Stimulated activated effector memory CD8-positive, alpha-beta T cell treated with anti-CD3 and anti-CD28 coated beads, Interleukin-12 subunit alpha, Interleukin-12 subunit beta, amount 100 ng/mL, for 72 hours (primary cell): ENCODE measurements at regions not wholly inside any gene's neighbourhood (a gene's known extent, or its start where the extent isn't known, plus 50 kb on each side); places are given as distances from the start of the nearest gene placed in this dataset.
"Not testable (repeated sequence)": the region's sequence is repeated elsewhere in the genome, so short reads cannot be mapped to it uniquely, and the experiment has no call there.

ENCODE experiments used
- ATAC-seq: fragments of 150-1000 bp; cut with Tn5 transposase; 2 replicates; pipeline ENCODE4 v1.10.0; 2021
- DNase-seq, 2 donors: peaks; one replicate each; pipeline ENCODE4 v3.0.0; 2021 to 2022; ENCODE audit warnings: low spot score in 2 of 2
- H3K27ac Mint-ChIP-seq: one replicate; pipeline ENCODE4 v1.8.0; 2022; ENCODE audit warnings: mild to moderate bottlenecking, mixed read lengths
- H3K36me3 Mint-ChIP-seq: one replicate; pipeline ENCODE4 v1.8.0; 2022; ENCODE audit warnings: mild to moderate bottlenecking, mixed read lengths
- H3K4me1 Mint-ChIP-seq: one replicate; pipeline ENCODE4 v1.8.0; 2022; ENCODE audit warnings: mixed read lengths
- H3K4me3 Mint-ChIP-seq: one replicate; pipeline ENCODE4 v1.8.0; 2022; ENCODE audit warnings: mild to moderate bottlenecking, mixed read lengths
- H3K9me3 Mint-ChIP-seq: one replicate; pipeline ENCODE4 v1.8.0; 2022; ENCODE audit warnings: mixed read lengths

DNA sequence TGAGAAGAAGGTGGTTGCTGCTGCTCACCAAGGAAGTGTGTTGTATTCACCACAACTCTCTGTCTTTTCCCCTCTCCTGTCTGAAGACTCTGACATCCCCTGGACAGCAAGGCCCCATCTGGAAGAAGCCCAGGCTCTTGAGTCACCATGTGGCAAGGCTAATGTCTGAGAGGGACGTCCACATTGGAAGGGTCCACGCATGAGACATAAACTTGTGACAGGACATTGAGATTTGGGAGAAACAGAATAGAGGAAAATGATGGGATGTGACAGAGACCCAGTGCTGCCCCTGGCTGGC lies 176.5 kb downstream of the IRF8 start:
- H3K27ac Mint-ChIP-seq, result no peak overlapping the region
- no peak overlapping the region for H3K4me3 Mint-ChIP-seq
- no peaks in the 10 kb centered on the region for H3K36me3 Mint-ChIP-seq
- no peak for DNase-seq
- no peaks in the 10 kb centered on the region for H3K4me1 Mint-ChIP-seq
- no peaks in the 10 kb centered on the region for H3K9me3 Mint-ChIP-seq
- ATAC-seq, result no peak

- H3K4me3 Mint-ChIP-seq, result no peak overlapping the region
- no peaks in the 10 kb centered on the region for H3K36me3 Mint-ChIP-seq
- ATAC-seq, result no peak
- no peaks in the 10 kb centered on the region for H3K4me1 Mint-ChIP-seq
- H3K9me3 Mint-ChIP-seq, result no peaks in the 10 kb centered on the region
- H3K27ac Mint-ChIP-seq, result no peak overlapping the region
- no peak for DNase-seq
These were observed 177.0 kb downstream of the IRF8 start for GRCh38 chr16:86075839-86076440.

- Mint-ChIP-seq H3K4me1 (no peaks in the 10 kb centered on the region), H3K27ac (no peak overlapping the region)
- no peak for ATAC-seq
These were observed 177.6 kb downstream of the IRF8 start for GRCh38 chr16:86076606-86077005.

DNA sequence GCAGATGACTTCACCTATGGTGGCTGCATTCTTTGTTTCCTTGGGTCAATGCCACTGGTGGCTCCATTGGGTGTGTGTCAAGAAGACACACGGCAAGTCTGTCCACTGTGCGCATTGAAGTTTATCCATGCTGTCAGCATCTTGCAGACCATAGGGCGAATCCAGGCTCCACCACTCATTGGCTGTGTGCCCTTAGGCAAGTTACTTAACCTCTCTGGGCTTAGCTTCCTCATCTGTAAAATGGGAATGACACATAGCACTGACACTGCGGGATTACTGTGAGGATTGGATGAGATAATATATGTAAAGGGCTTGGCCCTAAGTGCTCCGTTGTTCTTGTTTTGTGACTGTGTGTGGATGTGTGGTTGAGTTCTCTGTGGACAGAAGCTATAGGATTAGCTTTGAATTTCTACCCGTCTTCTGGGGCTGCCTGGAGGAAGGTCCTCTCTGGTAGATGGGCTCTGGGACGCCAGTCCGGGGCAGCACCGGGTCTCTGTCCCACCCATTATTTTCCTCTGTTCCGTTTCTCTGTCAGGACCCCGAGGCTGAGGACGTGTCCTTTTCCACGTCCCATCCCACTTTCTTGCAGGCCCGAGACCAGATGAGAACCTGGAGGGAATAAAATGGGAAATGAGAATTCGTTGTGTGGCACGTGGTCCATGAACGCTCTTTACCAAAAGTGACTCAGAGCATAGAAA lies 178.4 kb downstream of the IRF8 start:
- no peak overlapping the region for H3K4me3 Mint-ChIP-seq
- no peaks in the 10 kb centered on the region for H3K36me3 Mint-ChIP-seq
- DNase-seq (no peak), ATAC-seq (no peak)
- no peaks in the 10 kb centered on the region for H3K9me3 Mint-ChIP-seq
- H3K4me1 Mint-ChIP-seq, result no peaks in the 10 kb centered on the region
- H3K27ac Mint-ChIP-seq, result no peak overlapping the region

More at GRCh38 chr16:86076606-86077005, 177.6 kb downstream of the IRF8 start:
- Mint-ChIP-seq H3K9me3 (no peaks in the 10 kb centered on the region), H3K4me3 (no peak overlapping the region), H3K36me3 (no peaks in the 10 kb centered on the region)
- DNase-seq, result no peak

GRCh38 chr16:86078121-86078600 lies 179.2 kb downstream of the IRF8 start:
- Mint-ChIP-seq H3K9me3 (no peaks in the 10 kb centered on the region), H3K4me3 (no peak overlapping the region), H3K36me3 (no peaks in the 10 kb centered on the region), H3K4me1 (no peaks in the 10 kb centered on the region), H3K27ac (no peak overlapping the region)
- DNase-seq (no peak), ATAC-seq (no peak)

GRCh38 chr16:86078711-86079110 lies 179.7 kb downstream of the IRF8 start:
- not testable (repeated sequence) for DNase-seq, H3K4me3 Mint-ChIP-seq, ATAC-seq, H3K9me3 Mint-ChIP-seq, H3K36me3 Mint-ChIP-seq, H3K27ac Mint-ChIP-seq, H3K4me1 Mint-ChIP-seq

DNA sequence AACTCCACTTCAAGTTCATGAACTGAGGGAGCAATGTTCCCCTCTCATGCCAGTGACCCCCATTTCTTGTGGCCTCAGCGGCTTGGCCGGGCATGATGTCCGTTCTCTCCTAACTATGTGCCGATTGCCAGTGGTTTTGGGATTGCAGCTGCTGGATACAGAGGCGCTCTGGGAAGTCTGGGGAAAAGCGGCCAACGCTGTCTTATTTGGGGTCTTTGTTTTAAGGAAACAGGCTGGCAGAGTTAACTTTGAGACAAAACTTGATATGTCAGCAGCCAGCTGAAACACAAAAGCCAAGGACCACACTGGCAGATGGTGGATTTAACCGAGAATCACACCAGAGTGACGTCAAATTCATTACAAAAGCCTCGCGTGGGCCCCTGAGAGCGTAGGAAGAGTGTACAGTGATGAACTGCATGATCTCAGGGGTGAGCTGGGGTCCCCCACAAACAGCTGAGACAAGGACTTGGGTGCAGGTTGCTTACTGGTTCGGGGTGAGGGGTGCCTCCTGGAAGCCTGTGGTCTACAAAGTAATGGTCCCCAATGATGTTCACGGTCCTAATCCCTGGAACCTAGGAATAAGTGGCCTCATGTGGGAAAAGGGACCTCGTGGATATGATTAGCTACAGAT lies 180.4 kb downstream of the IRF8 start:
- Mint-ChIP-seq H3K4me3 (no peak overlapping the region), H3K36me3 (no peaks in the 10 kb centered on the region), H3K9me3 (no peaks in the 10 kb centered on the region), H3K27ac (no peak overlapping the region), H3K4me1 (no peaks in the 10 kb centered on the region)
- no peak for DNase-seq
- ATAC-seq, result no peak

DNA sequence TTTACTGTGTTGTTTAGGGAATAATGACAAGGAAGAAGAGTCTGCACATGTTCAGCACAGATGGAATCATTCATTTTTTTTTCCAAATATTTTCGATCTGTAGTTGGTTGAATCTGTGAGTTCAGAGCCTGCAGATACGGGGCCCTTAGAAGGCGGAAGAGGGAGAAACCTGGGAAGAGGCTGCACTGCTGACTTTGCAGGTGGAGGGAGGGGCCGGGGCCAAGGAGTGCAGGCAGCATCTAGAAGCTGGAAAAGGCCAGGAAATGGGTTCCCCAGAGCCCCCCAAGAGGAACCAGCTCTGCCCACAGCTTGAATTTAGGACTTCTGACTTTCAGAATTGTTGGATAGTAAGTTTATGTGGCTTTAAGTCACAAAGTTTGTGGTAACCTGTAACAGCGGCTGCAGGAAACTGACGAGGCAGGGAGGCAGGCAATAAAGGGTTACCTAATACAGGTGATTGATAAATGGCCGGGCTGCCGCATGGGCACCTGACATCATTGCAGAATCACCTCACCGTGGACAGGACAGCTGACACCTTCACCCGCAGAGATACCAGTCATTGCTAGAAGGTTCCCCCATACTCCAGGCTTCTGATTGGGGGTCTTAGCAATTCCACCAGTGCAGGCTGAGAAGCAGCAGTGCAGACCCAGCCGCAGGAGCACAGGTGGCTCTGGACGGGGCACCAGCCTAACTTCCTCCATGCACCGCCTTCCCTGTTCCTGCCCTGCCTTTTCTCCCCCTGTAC lies 181.3 kb downstream of the IRF8 start:
- no peaks in the 10 kb centered on the region for H3K36me3 Mint-ChIP-seq
- no peak for DNase-seq
- ATAC-seq, result no peak
- H3K4me1 Mint-ChIP-seq, result no peaks in the 10 kb centered on the region
- no peaks in the 10 kb centered on the region for H3K9me3 Mint-ChIP-seq
- no peak overlapping the region for H3K27ac Mint-ChIP-seq
- no peak overlapping the region for H3K4me3 Mint-ChIP-seq

- ATAC-seq (no peak), DNase-seq (no peak)
- H3K4me3 Mint-ChIP-seq, result no peak overlapping the region
- no peaks in the 10 kb centered on the region for H3K4me1 Mint-ChIP-seq
- H3K9me3 Mint-ChIP-seq, result no peaks in the 10 kb centered on the region
- no peaks in the 10 kb centered on the region for H3K36me3 Mint-ChIP-seq
- no peak overlapping the region for H3K27ac Mint-ChIP-seq
These were observed 182.0 kb downstream of the IRF8 start for GRCh38 chr16:86080982-86081381.

GRCh38 chr16:86082418-86083030 lies 183.6 kb downstream of the IRF8 start:
- no peak overlapping the region for H3K4me3 Mint-ChIP-seq
- H3K36me3 Mint-ChIP-seq, result no peaks in the 10 kb centered on the region
- no peak overlapping the region for H3K27ac Mint-ChIP-seq
- no peaks in the 10 kb centered on the region for H3K9me3 Mint-ChIP-seq
- ATAC-seq (no peak), DNase-seq (no peak)
- no peaks in the 10 kb centered on the region for H3K4me1 Mint-ChIP-seq

- H3K4me1 Mint-ChIP-seq, result no peaks in the 10 kb centered on the region
- H3K36me3 Mint-ChIP-seq, result no peaks in the 10 kb centered on the region
- ATAC-seq (no peak), DNase-seq (no peak)
- no peaks in the 10 kb centered on the region for H3K9me3 Mint-ChIP-seq
- H3K27ac Mint-ChIP-seq, result no peak overlapping the region
- no peak overlapping the region for H3K4me3 Mint-ChIP-seq
These were observed 184.5 kb downstream of the IRF8 start for GRCh38 chr16:86083382-86084002.

DNA sequence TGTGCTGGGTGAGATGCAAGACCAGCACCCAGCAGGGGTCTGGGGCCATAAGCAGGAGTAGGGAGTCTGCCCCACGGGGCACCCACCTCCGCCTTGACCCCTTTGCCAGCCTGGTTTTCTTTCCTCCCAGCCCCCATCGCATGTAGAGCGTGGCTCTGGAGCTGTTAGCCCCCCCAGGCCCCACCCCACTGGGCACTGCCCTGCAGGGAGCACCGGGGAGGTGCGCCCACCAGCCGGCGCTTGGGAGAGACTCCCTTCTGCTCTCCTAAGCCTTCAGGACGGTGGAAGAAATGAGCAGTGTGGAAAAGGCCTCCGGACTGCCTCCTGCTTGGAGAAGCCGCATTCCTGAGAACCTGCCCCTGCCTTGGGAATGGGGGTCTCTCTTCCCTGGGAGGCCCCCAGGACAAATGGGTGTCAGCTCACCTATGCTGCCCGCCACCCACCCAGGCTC lies 186.2 kb downstream of the IRF8 start:
- no peak overlapping the region for H3K27ac Mint-ChIP-seq
- ATAC-seq, result no peak
- H3K36me3 Mint-ChIP-seq, result no peaks in the 10 kb centered on the region
- DNase-seq, result no peak
- no peaks in the 10 kb centered on the region for H3K9me3 Mint-ChIP-seq
- no peaks in the 10 kb centered on the region for H3K4me1 Mint-ChIP-seq
- H3K4me3 Mint-ChIP-seq, result no peak overlapping the region

DNA sequence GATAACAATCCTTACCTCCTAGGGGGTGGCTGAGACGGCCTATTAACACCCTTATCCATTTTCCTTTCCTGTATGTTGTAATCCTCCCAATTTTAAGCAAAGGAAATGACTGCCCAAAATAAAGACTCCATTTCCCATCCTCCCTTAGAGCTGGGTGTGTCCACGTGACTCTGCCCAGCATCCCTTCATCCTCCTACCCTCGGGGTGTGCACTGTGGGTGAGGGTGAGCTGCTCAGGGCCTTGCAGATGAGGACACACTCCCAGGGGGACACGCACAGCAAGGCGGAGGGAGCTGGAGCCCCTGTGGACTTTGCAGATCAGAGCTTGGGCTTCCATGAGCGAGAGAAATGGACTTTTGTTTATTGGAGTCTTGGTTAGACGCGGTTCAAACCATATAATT lies 186.8 kb downstream of the IRF8 start:
- Mint-ChIP-seq H3K4me3 (no peak overlapping the region), H3K4me1 (no peaks in the 10 kb centered on the region), H3K36me3 (no peaks in the 10 kb centered on the region), H3K9me3 (no peaks in the 10 kb centered on the region), H3K27ac (no peak overlapping the region)
- DNase-seq (no peak), ATAC-seq (no peak)

DNA sequence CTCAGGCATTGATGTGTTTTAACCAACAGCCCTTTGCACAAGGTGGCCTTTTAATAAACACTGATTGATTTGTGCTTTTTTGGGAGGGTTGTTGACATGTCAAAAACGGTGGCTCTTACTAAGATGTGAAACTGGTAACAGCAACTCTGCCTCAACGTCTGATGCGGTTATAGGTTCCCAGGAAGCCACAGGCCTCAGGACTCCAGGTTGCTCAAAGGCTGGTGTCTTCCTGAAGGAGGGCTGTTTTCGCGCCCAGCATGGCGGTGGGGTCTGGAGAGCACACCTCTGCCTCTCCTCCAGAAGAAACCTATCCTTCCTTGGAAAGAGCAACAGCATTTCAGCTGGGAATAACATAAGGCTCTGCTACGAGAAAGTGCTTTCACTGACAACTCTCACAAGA lies 187.5 kb downstream of the IRF8 start:
- H3K36me3 Mint-ChIP-seq, result no peaks in the 10 kb centered on the region
- H3K4me3 Mint-ChIP-seq, result no peak overlapping the region
- DNase-seq (no peak), ATAC-seq (no peak)
- no peaks in the 10 kb centered on the region for H3K9me3 Mint-ChIP-seq
- H3K4me1 Mint-ChIP-seq, result no peaks in the 10 kb centered on the region
- no peak overlapping the region for H3K27ac Mint-ChIP-seq
